ENCODE measurements at regions not wholly inside any gene's neighbourhood (a gene's known extent, or its start where the extent isn't known, plus 50 kb on each side); places are given as distances from the start of the nearest gene placed in this dataset.

DNA sequence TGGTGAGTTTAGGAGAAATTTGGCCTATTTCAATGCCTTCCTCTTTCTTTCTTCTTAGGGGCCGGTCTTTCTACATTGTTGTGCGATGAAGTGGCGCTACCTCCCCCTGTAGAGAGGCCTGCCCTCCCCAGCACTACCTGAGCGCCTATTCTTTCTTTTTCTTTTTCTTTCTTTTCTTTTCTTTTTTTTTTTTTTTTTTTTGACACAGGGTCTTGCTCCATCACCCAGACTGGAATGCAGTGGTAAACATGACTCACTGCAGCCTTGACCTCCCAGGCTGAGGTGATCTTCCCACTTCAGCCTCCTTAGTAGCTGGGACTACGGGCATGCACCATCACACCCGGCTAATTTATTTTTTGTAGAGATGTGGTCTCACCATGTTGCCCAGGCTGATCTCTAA, 136.1 kb upstream of the MAX start:
- H3K27ac ChIP-seq (ENCODE audit: insufficient read depth, low read length), result peak overlapping the region; percentile 21
- H3K23ac ChIP-seq (ENCODE audit: low read depth, low read length), result no peak overlapping the region
- H3K4me3 ChIP-seq (ENCODE audit: insufficient read depth, low read depth, low read length), result no peak overlapping the region
- no TSS peak for BruUV-seq (replicated peaks)
- TF ChIP-seq BHLHE40 (IDR thresholded peaks at IDR 0.05; ENCODE audit: low read depth, low read length), result peak; percentile 5; the same call in 1 of the 2 replicates
- TF ChIP-seq RFX5 (IDR thresholded peaks at IDR 0.05; ENCODE audit: low read depth, low read length), result no peak
- TF ChIP-seq FOS (IDR thresholded peaks at IDR 0.05; ENCODE audit: low read depth, low read length), result peak; percentile 67
- peak; percentile 75 for TF ChIP-seq CEBPB (IDR thresholded peaks at IDR 0.05; ENCODE audit: low read depth, low read length)
- no peak for TF ChIP-seq MAZ (IDR thresholded peaks at IDR 0.05; ENCODE audit: borderline replicate concordance, low read depth, low read length)
- TF ChIP-seq RCOR1 (IDR thresholded peaks at IDR 0.05; ENCODE audit: insufficient replicate concordance, low read length), result no peak
- TF ChIP-seq, protein P1, sequence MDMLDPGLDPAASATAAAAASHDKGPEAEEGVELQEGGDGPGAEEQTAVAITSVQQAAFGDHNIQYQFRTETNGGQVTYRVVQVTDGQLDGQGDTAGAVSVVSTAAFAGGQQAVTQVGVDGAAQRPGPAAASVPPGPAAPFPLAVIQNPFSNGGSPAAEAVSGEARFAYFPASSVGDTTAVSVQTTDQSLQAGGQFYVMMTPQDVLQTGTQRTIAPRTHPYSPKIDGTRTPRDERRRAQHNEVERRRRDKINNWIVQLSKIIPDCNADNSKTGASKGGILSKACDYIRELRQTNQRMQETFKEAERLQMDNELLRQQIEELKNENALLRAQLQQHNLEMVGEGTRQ (IDR thresholded peaks at IDR 0.05; ENCODE audit: low read depth, low read length), result no peak
- H2AFZ ChIP-seq (replicated peaks; ENCODE audit: low read length, poor library complexity), result no peak overlapping the region
- dilution Hi-C loops (cut with HindIII; ENCODE audit: low sequenced_read_pairs, unreplicated experiment), result no loop called here
- peak overlapping the region; percentile 91 for H3K4ac ChIP-seq (ENCODE audit: low read depth, low read length)
- peak overlapping the region; percentile 56 to 83; a peak in 3 of 4 replicates for H4K8ac ChIP-seq (ENCODE audit: low read depth in 2 of 2, low read length in 2 of 2)
- in situ Hi-C loops (cut with MboI; ENCODE audit: low sequenced_read_pairs), result no loop called here
- H2AK5ac ChIP-seq (ENCODE audit: low read depth, low read length), result 0 out of 2 replicates have a peak overlapping the region, but pooled peaks have one; percentile 61
- no peak overlapping the region for H3K18ac ChIP-seq (ENCODE audit: low read depth, low read length)
- H3K9me1 ChIP-seq (ENCODE audit: insufficient read depth, low read length), result peaks cover 26% of the 10 kb centered on the region
- H3K36me3 ChIP-seq (ENCODE audit: control insufficient read depth, insufficient read depth, low read length), result no peaks in the 10 kb centered on the region
- peak; percentile 82 for DNase-seq
- peak; percentile 71 for ATAC-seq (ENCODE audit: low read depth)
- no peaks in the 10 kb centered on the region for H3K27me3 ChIP-seq (ENCODE audit: control insufficient read depth, insufficient read depth, low read length)
- 0 out of 2 replicates have a peak overlapping the region, but pooled peaks have one; percentile 16 for H3K56ac ChIP-seq (ENCODE audit: extremely low read depth, insufficient read depth, low read length)
- H3K9ac ChIP-seq (ENCODE audit: low read depth, low read length), result no peak overlapping the region
- H2BK120ac ChIP-seq (ENCODE audit: low read depth, low read length), result peak overlapping the region; percentile 95
- intact Hi-C loops (cut with micrococcal nuclease), result no loop called here
- H2AK9ac ChIP-seq (replicated peaks; ENCODE audit: low read depth, low read length, poor library complexity), result no peak overlapping the region
- no peaks in the 10 kb centered on the region for H4K20me1 ChIP-seq (ENCODE audit: insufficient read depth, low read length)
- no CpG with 5 or more reads among the region's 6 CpGs for WGBS, 2 experiments (ENCODE audit: extremely low coverage in 2 of 2, insufficient read length in 1 of 2)
- H2BK5ac ChIP-seq (ENCODE audit: low read depth, low read length, poor library complexity, severe bottlenecking), result peak overlapping the region; percentile 66
- H3K79me1 ChIP-seq (ENCODE audit: low read depth in 1 of 2, low read length in 2 of 2), result no peaks in the 10 kb centered on the region
- no peak overlapping the region for H4K5ac ChIP-seq (ENCODE audit: low read depth, low read length)
- no peak overlapping the region for H3K4me2 ChIP-seq (ENCODE audit: low read depth, low read length)
- POLR2A ChIA-PET (ENCODE audit: unreplicated experiment), result no interaction called here
- H3K4me1 ChIP-seq (ENCODE audit: control insufficient read depth, insufficient read depth, low read length), result peaks cover 26% of the 10 kb centered on the region
- peak overlapping the region; percentile 95 for H2BK20ac ChIP-seq (ENCODE audit: low read depth, low read length)
- peak overlapping the region; percentile 21; the same call in 1 of the 2 replicates for H3K14ac ChIP-seq (replicated peaks; ENCODE audit: low read depth, low read length)
- no peaks in the 10 kb centered on the region for H3K9me3 ChIP-seq (ENCODE audit: control insufficient read depth, insufficient read depth, low read length)
- H4K91ac ChIP-seq (ENCODE audit: insufficient read depth, low read depth, low read length), result peak overlapping the region; percentile 80; the same call in 1 of the 2 replicates
- H2BK15ac ChIP-seq (ENCODE audit: low read depth, low read length), result peak overlapping the region; percentile 85; the same call in 1 of the 3 replicates
- CTCF ChIA-PET, result interaction anchor here (0.9 to 1.5 kb wide), 2 partner anchors 14 to 122 kb away, joined by 3 to 4 read pairs; no protein-coding TSS in a partner anchor

Data from IMR-90 (cell line).